HG03060 (cell line): ENCODE measurements at regions not wholly inside any gene's neighbourhood (a gene's known extent, or its start where the extent isn't known, plus 50 kb on each side); places are given as distances from the start of the nearest gene placed in this dataset.
A peak's percentile ranks its signal among the peaks of the same experiment; 100 is the strongest.
"Not testable (repeated sequence)": the region's sequence is repeated elsewhere in the genome, so short reads cannot be mapped to it uniquely, and the experiment has no call there.

Source experiments
- ATAC-seq: cut with Tn5 transposase; IDR thresholded peaks from one replicate; pipeline ENCODE4 v1.9.1; 2021; ENCODE audit warnings: low read depth, moderate number of reproducible peaks; ENCODE audit not compliant: unreplicated experiment

GRCh38 chr2:89855752-89856151 is 1164.3 kb downstream of the RPIA start:
- not testable (repeated sequence) for ATAC-seq

- not testable (repeated sequence) for ATAC-seq
Observed at GRCh38 chr2:89856305-89856704, 1164.8 kb downstream of the RPIA start.

- not testable (repeated sequence) for ATAC-seq
Observed at GRCh38 chr2:89862164-89862563, 1170.7 kb downstream of the RPIA start.

- not testable (repeated sequence) for ATAC-seq
Observed at GRCh38 chr2:89863209-89863608, 1171.7 kb downstream of the RPIA start.

GRCh38 chr2:89874810-89875595 is 1183.5 kb downstream of the RPIA start:
- not testable (repeated sequence) for ATAC-seq

- ATAC-seq: not testable (repeated sequence)
Observed at GRCh38 chr2:89876445-89876844, 1185.0 kb downstream of the RPIA start.

- ATAC-seq: not testable (repeated sequence)
Observed at GRCh38 chr2:89876878-89877277, 1185.4 kb downstream of the RPIA start.

GRCh38 chr2:89882880-89883279 is 1191.4 kb downstream of the RPIA start:
- ATAC-seq: peak; percentile 52

GRCh38 chr2:89883624-89884023 is 1192.2 kb downstream of the RPIA start:
- ATAC-seq: not testable (repeated sequence)

- ATAC-seq: not testable (repeated sequence)
Observed at GRCh38 chr2:89885071-89885470, 1193.6 kb downstream of the RPIA start.

- not testable (repeated sequence) for ATAC-seq
Observed at GRCh38 chr2:89888693-89889092, 1197.2 kb downstream of the RPIA start.

- ATAC-seq: not testable (repeated sequence)
Observed at GRCh38 chr2:89890185-89890773, 1198.8 kb downstream of the RPIA start.

GRCh38 chr2:89894988-89895387 is 1203.5 kb downstream of the RPIA start:
- not testable (repeated sequence) for ATAC-seq

- not testable (repeated sequence) for ATAC-seq
Observed at GRCh38 chr2:89895629-89896028, 1204.2 kb downstream of the RPIA start.

GRCh38 chr2:89927018-89927417 is 1235.5 kb downstream of the RPIA start:
- ATAC-seq: not testable (repeated sequence)

GRCh38 chr2:89935436-89935835 is 1244.0 kb downstream of the RPIA start:
- not testable (repeated sequence) for ATAC-seq

- not testable (repeated sequence) for ATAC-seq
Observed at GRCh38 chr2:89936011-89936410, 1244.5 kb downstream of the RPIA start.

GRCh38 chr2:89936559-89936958 is 1245.1 kb downstream of the RPIA start:
- ATAC-seq: not testable (repeated sequence)

- peak; percentile 98 for ATAC-seq
Observed at GRCh38 chr2:89938756-89939155, 1247.3 kb downstream of the RPIA start.

- not testable (repeated sequence) for ATAC-seq
Observed at GRCh38 chr2:89944267-89944666, 1252.8 kb downstream of the RPIA start.

GRCh38 chr2:89945004-89945616 is 1253.6 kb downstream of the RPIA start:
- ATAC-seq: not testable (repeated sequence)
